ENCODE measurements at regions not wholly inside any gene's neighbourhood (a gene's known extent, or its start where the extent isn't known, plus 50 kb on each side); places are given as distances from the start of the nearest gene placed in this dataset.

DNA sequence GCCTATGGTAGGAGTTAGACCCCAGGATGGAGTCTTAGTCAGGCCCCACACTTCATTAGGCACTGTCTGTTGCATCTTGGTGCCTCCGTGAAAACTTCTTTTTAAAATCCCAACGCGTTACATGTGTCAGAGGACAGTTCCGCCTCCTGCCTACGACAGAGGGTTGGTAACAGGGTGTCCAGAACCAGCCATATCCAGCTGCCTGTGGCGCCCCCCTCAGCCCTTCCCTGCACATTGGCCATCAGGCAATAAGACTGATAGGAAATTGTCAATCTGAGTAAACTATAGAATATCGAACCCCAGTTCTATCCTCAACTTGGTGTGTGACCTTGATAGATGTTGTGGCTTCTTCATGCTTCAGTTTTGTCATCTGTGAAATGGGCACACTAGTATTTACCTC lies 108.6 kb upstream of the CSF3R start:
- TF ChIP-seq, protein P1, sequence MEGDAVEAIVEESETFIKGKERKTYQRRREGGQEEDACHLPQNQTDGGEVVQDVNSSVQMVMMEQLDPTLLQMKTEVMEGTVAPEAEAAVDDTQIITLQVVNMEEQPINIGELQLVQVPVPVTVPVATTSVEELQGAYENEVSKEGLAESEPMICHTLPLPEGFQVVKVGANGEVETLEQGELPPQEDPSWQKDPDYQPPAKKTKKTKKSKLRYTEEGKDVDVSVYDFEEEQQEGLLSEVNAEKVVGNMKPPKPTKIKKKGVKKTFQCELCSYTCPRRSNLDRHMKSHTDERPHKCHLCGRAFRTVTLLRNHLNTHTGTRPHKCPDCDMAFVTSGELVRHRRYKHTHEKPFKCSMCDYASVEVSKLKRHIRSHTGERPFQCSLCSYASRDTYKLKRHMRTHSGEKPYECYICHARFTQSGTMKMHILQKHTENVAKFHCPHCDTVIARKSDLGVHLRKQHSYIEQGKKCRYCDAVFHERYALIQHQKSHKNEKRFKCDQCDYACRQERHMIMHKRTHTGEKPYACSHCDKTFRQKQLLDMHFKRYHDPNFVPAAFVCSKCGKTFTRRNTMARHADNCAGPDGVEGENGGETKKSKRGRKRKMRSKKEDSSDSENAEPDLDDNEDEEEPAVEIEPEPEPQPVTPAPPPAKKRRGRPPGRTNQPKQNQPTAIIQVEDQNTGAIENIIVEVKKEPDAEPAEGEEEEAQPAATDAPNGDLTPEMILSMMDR (IDR thresholded peaks at IDR 0.05), result no peak
- TF ChIP-seq POLR2AphosphoS5 (IDR thresholded peaks at IDR 0.05), result no peak

Measured in prostate gland (tissue), 2 donors.